Gastrocnemius medialis (tissue), 4 donors: ENCODE measurements at regions not wholly inside any gene's neighbourhood (a gene's known extent, or its start where the extent isn't known, plus 50 kb on each side); places are given as distances from the start of the nearest gene placed in this dataset.
"Not testable (repeated sequence)": the region's sequence is repeated elsewhere in the genome, so short reads cannot be mapped to it uniquely, and the experiment has no call there.

Experiments used
- ATAC-seq, 2 donors: fragments of 150-250 bp; one replicate each; pipeline ENCODE4 v1.9.1; 2016
- DNase-seq, 2 donors: peaks; one replicate each; pipeline ENCODE4 v3.0.0-alpha.2; 2019
- H3K27ac ChIP-seq, 4 donors: fragments of 200-600 bp; sonication (generic); 1 replicate in 1 of 4; 2 replicates in 3 of 4; pipeline ENCODE4 v1.5.1; 2016 to 2018; ENCODE audit warnings: mild to moderate bottlenecking in 2 of 4, moderate library complexity in 1 of 4
- H3K27me3 ChIP-seq, 3 donors: fragments of 200-600 bp; sonication (generic) in 2 of 3; 1 replicate in 1 of 3; 2 replicates in 2 of 3; pipeline versions ENCODE4 v1.5.1 to v1.6.0; 2016 to 2019; ENCODE audit warnings: mild to moderate bottlenecking in 1 of 3, moderate library complexity in 1 of 3
- H3K36me3 ChIP-seq, 2 donors: fragments of 200-600 bp; sonication (generic) in 1 of 2; one replicate each; pipeline ENCODE4 v1.5.1; 2017 to 2018
- H3K4me1 ChIP-seq, 2 donors: fragments of 200-600 bp; sonication (generic) in 1 of 2; one replicate each; pipeline ENCODE4 v1.5.1; 2016 to 2017; ENCODE audit warnings: mild to moderate bottlenecking in 2 of 2
- H3K4me3 ChIP-seq, 4 donors: fragments of 200-600 bp; sonication (generic) in 3 of 4; 1 replicate in 1 of 4; 2 replicates in 3 of 4; pipeline ENCODE4 v1.5.1; 2016 to 2019; ENCODE audit warnings: mild to moderate bottlenecking in 2 of 4
- H3K9me3 ChIP-seq, 3 donors: fragments of 200-600 bp; sonication (generic) in 2 of 3; 1 replicate in 1 of 3; 2 replicates in 2 of 3; pipeline ENCODE4 v1.5.1; 2016 to 2019
- CTCF ChIP-seq, 5 experiments: fragments of 450-650 bp in 3 of 5; fragments of 200-600 bp in 2 of 5; sonication (generic) in 2 of 5; IDR thresholded peaks in 4 of 5; conservative IDR thresholded peaks in 1 of 5; 1 replicate in 4 of 5; 2 replicates in 1 of 5; pipeline ENCODE4 v1.5.1; 2016 to 2019; ENCODE audit warnings: antibody characterized with exemption in 5 of 5, mild to moderate bottlenecking in 3 of 5, moderate library complexity in 3 of 5
- POLR2A ChIP-seq, 2 donors: fragments of 450-650 bp; IDR thresholded peaks; one replicate each; pipeline ENCODE4 v1.6.1; 2017; ENCODE audit warnings: antibody characterized with exemption in 2 of 2, mild to moderate bottlenecking in 2 of 2, moderate library complexity in 2 of 2
- in situ Hi-C, 4 donors: fragments of 200-750 bp; cut with MboI; loops; one replicate each; pipeline versions ENCODE4 v1.15.0 to v1.8.0; 2017; ENCODE audit warnings: low sequenced_read_pairs in 4 of 4
- intact Hi-C: fragments of 100-400 bp; cut with DNase I; formaldehyde crosslinking; loops from one replicate; pipeline ENCODE4 v1.15.1; 2023; ENCODE audit warnings: low total_unique reads

- TF ChIP-seq POLR2A (IDR thresholded peaks at IDR 0.05): no peak
- TF ChIP-seq CTCF (IDR thresholded peaks at IDR 0.05 in 4 of 5, conservative IDR thresholded peaks at IDR 0.05 in 1 of 5): no peak
- no peak overlapping the region for H3K27ac ChIP-seq
- no peaks in the 10 kb centered on the region for H3K27me3 ChIP-seq
- no peaks in the 10 kb centered on the region for H3K36me3 ChIP-seq
- H3K9me3 ChIP-seq: no peaks in the 10 kb centered on the region
- in situ Hi-C loops: no loop called here
- ATAC-seq (no peak), DNase-seq (no peak)
- H3K4me1 ChIP-seq: no peaks in the 10 kb centered on the region
- H3K4me3 ChIP-seq: no peak overlapping the region
- intact Hi-C loops: no loop called here
Measured at GRCh38 chr10:21130108-21130507, 233.0 kb upstream of the NEBL start.

- no peaks in the 10 kb centered on the region for H3K9me3 ChIP-seq
- ATAC-seq (no peak), DNase-seq (no peak)
- no peak overlapping the region for H3K4me3 ChIP-seq
- H3K27ac ChIP-seq: no peak overlapping the region
- H3K36me3 ChIP-seq: no peaks in the 10 kb centered on the region
- TF ChIP-seq CTCF (IDR thresholded peaks at IDR 0.05 in 4 of 5, conservative IDR thresholded peaks at IDR 0.05 in 1 of 5): no peak
- no peak for TF ChIP-seq POLR2A (IDR thresholded peaks at IDR 0.05)
- intact Hi-C loops: no loop called here
- in situ Hi-C loops: no loop called here
- H3K27me3 ChIP-seq: no peaks in the 10 kb centered on the region
- no peaks in the 10 kb centered on the region for H3K4me1 ChIP-seq
Measured at GRCh38 chr10:21125471-21126228, 228.5 kb upstream of the NEBL start.

GRCh38 chr10:21122907-21123306, 225.8 kb upstream of the NEBL start:
- Histone ChIP-seq H3K4me1 (no peaks in the 10 kb centered on the region), H3K27ac (no peak overlapping the region), H3K27me3 (no peaks in the 10 kb centered on the region), H3K4me3 (no peak overlapping the region), H3K9me3 (no peaks in the 10 kb centered on the region), H3K36me3 (no peaks in the 10 kb centered on the region)
- TF ChIP-seq CTCF (IDR thresholded peaks at IDR 0.05 in 4 of 5, conservative IDR thresholded peaks at IDR 0.05 in 1 of 5) (no peak), POLR2A (IDR thresholded peaks at IDR 0.05) (no peak)
- DNase-seq (no peak), ATAC-seq (no peak)
- intact Hi-C loops: no loop called here
- in situ Hi-C loops: no loop called here

- in situ Hi-C loops, DNase-seq: not testable (repeated sequence)
Measured at GRCh38 chr10:21121822-21122221, 224.7 kb upstream of the NEBL start.

GRCh38 chr10:21114683-21115082, 217.6 kb upstream of the NEBL start:
- intact Hi-C loops (no loop called here), in situ Hi-C loops (no loop called here)

More at GRCh38 chr10:21121822-21122221, 224.7 kb upstream of the NEBL start:
- H3K27me3 ChIP-seq, H3K36me3 ChIP-seq, H3K4me1 ChIP-seq, intact Hi-C loops, H3K9me3 ChIP-seq, H3K4me3 ChIP-seq, H3K27ac ChIP-seq, ATAC-seq: not testable (repeated sequence)

More at GRCh38 chr10:21114683-21115082, 217.6 kb upstream of the NEBL start:
- Histone ChIP-seq H3K4me3 (no peak overlapping the region), H3K36me3 (no peaks in the 10 kb centered on the region), H3K9me3 (no peaks in the 10 kb centered on the region), H3K27ac (no peak overlapping the region), H3K27me3 (no peaks in the 10 kb centered on the region), H3K4me1 (no peaks in the 10 kb centered on the region)
- ATAC-seq (no peak), DNase-seq (no peak)
- TF ChIP-seq CTCF (IDR thresholded peaks at IDR 0.05 in 4 of 5, conservative IDR thresholded peaks at IDR 0.05 in 1 of 5): no peak
- no peak for TF ChIP-seq POLR2A (IDR thresholded peaks at IDR 0.05)
